Breast epithelium (tissue), 4 donors: ENCODE measurements at regions not wholly inside any gene's neighbourhood (a gene's known extent, or its start where the extent isn't known, plus 50 kb on each side); places are given as distances from the start of the nearest gene placed in this dataset.

Experiments used
- DNase-seq, 2 donors: peaks; one replicate each; pipeline ENCODE4 v3.0.0-alpha.2; 2019; ENCODE audit warnings: low spot score in 2 of 2
- H3K27ac ChIP-seq, 2 donors: fragments of 200-600 bp; sonication (generic) in 1 of 2; one replicate each; pipeline ENCODE4 v1.5.1; 2016 to 2019; ENCODE audit warnings: mild to moderate bottlenecking in 1 of 2
- H3K27me3 ChIP-seq, 2 donors: fragments of 200-600 bp; sonication (generic) in 1 of 2; one replicate each; pipeline versions ENCODE4 v1.5.1 to v1.6.0; 2017 to 2019; ENCODE audit warnings: control low read depth in 1 of 2, mild to moderate bottlenecking in 1 of 2
- H3K36me3 ChIP-seq: fragments of 200-600 bp; one replicate; pipeline ENCODE4 v1.5.1; 2019
- H3K4me1 ChIP-seq, 2 donors: fragments of 200-600 bp; sonication (generic); one replicate each; pipeline ENCODE4 v1.5.1; 2016 to 2019; ENCODE audit warnings: control low read depth in 1 of 2
- H3K4me3 ChIP-seq, 3 donors: fragments of 200-600 bp; sonication (generic); 1 replicate in 2 of 3; 2 replicates in 1 of 3; pipeline ENCODE4 v1.5.1; 2016 to 2019; ENCODE audit warnings: mild to moderate bottlenecking in 3 of 3, moderate library complexity in 2 of 3
- H3K9me3 ChIP-seq, 2 donors: fragments of 200-600 bp; sonication (generic) in 1 of 2; one replicate each; pipeline ENCODE4 v1.5.1; 2016 to 2019; ENCODE audit warnings: control low read depth in 1 of 2
- POLR2A ChIP-seq: fragments of 450-650 bp; IDR thresholded peaks from one replicate; pipeline ENCODE4 v1.6.1; 2016; ENCODE audit warnings: antibody characterized with exemption, mild to moderate bottlenecking, moderate library complexity
- POLR2AphosphoS5 ChIP-seq, 3 donors: sonication (generic); formaldehyde crosslinking; IDR thresholded peaks; one replicate each; pipeline ENCODE4 v1.6.1; 2017; ENCODE audit warnings: antibody characterized with exemption in 3 of 3
- intact Hi-C: fragments of 100-400 bp; cut with DNase I; formaldehyde crosslinking; loops from one replicate; pipeline ENCODE4 v1.15.1; 2023; ENCODE audit warnings: low total_unique reads
- TF ChIP-seq, protein P1 (sequence below), 3 donors: fragments of 450-650 bp; IDR thresholded peaks; one replicate each; pipeline ENCODE4 v1.5.1; 2016 to 2017; ENCODE audit warnings: antibody characterized with exemption in 3 of 3, mild to moderate bottlenecking in 3 of 3, moderate library complexity in 3 of 3

DNA sequence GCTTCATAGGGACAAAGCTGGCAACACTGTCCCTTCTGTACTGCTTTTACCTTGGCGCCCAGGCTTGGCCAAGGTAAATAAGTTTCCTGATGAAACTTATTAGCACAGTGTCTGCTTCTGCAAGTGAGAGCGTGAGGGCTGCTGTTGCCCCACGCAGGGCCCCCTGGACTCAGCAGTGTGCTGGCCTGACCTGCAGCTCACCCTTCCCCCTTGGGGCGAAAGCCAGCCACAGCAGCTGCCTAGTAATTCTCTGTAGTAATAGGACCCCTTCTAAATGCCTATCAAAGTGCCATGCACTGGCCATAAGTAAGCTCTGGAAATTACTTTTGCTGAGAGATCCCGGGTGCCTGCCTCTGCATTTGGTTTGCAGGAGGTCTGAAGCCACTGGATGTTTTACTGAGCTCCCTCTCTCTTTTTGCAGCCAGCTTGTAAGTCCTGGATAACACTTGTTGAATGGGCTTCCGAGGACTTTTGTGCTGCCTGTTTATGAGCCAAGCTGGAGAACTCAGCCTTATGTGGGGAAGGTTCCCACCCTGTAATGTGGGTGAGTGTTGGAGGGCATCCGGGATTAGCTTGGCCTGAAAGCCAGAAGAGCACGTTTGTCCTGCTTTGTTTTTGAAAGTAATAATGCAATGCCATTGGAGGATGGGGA is 293.9 kb downstream of the C7orf25 start:
- intact Hi-C loops: no loop called here
- no peaks in the 10 kb centered on the region for H3K4me1 ChIP-seq
- DNase-seq: no peak
- TF ChIP-seq, protein P1, sequence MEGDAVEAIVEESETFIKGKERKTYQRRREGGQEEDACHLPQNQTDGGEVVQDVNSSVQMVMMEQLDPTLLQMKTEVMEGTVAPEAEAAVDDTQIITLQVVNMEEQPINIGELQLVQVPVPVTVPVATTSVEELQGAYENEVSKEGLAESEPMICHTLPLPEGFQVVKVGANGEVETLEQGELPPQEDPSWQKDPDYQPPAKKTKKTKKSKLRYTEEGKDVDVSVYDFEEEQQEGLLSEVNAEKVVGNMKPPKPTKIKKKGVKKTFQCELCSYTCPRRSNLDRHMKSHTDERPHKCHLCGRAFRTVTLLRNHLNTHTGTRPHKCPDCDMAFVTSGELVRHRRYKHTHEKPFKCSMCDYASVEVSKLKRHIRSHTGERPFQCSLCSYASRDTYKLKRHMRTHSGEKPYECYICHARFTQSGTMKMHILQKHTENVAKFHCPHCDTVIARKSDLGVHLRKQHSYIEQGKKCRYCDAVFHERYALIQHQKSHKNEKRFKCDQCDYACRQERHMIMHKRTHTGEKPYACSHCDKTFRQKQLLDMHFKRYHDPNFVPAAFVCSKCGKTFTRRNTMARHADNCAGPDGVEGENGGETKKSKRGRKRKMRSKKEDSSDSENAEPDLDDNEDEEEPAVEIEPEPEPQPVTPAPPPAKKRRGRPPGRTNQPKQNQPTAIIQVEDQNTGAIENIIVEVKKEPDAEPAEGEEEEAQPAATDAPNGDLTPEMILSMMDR (IDR thresholded peaks at IDR 0.05): no peak
- TF ChIP-seq POLR2AphosphoS5 (IDR thresholded peaks at IDR 0.05): no peak
- no peaks in the 10 kb centered on the region for H3K9me3 ChIP-seq
- H3K4me3 ChIP-seq: no peak overlapping the region
- no peaks in the 10 kb centered on the region for H3K36me3 ChIP-seq
- no peak overlapping the region for H3K27ac ChIP-seq
- H3K27me3 ChIP-seq: no peaks in the 10 kb centered on the region

DNA sequence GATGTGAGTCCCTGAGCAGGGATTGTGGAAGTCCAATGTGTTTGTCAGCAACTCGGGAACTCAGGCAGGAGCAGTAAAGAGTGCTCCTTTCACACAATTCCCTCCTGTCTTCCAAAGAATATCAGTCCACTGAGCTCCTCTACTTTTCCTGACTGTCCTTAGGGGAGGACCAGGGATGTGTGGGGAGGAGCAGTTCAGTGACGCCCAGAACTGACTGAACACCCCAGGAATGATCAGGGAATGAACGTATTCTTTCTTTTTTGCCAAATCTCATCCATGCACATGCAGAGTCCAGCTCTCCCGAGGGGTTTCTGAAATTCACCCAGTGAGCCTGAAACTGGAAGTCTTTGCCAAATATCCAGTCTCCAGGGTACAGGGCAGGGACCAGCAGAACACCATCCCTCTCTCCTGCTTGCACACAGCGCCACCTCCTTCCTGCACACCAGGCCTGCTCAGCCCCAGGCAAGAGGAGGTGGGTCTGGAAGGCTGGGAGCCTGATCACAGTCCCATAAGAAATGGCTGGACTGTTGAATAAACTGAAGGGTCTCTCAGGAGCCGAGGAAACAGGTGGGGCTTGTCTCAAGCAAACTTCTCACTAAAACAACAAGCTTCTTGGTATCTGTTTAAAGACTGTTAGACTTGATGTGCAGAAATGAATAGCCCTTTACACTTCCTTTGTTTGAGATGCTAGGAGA is 294.7 kb downstream of the C7orf25 start:
- Histone ChIP-seq H3K27ac (peak overlapping the region in 1 of 2 donors; percentile 7), H3K27me3 (no peaks in the 10 kb centered on the region), H3K4me3 (no peak overlapping the region), H3K36me3 (no peaks in the 10 kb centered on the region), H3K4me1 (no peaks in the 10 kb centered on the region), H3K9me3 (no peaks in the 10 kb centered on the region)
- intact Hi-C loops: no loop called here
- TF ChIP-seq, protein P1 (IDR thresholded peaks at IDR 0.05): no peak
- TF ChIP-seq POLR2AphosphoS5 (IDR thresholded peaks at IDR 0.05): no peak
- TF ChIP-seq POLR2A: no peak
- DNase-seq: no peak

DNA sequence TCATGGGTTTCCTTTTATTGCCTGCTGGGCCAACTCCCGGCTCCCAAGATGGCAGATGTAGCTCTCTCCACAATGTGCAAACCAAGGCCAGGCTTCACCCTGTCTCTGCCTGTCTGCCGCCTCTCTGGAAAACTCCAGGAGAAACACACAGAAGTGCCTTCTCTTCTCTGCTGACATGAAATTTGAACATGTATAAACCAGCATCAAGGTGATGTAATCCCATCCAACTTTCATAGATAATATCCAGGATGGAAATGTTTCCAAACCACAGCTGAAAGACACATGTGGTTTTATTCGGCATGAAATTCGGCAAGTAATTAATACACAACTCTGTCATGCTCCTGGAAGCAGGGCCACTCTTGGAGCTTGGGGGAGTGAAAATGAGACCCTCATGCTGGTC is 297.2 kb downstream of the C7orf25 start:
- H3K4me3 ChIP-seq: no peak overlapping the region
- no peaks in the 10 kb centered on the region for H3K36me3 ChIP-seq
- H3K27ac ChIP-seq: no peak overlapping the region
- H3K9me3 ChIP-seq: no peaks in the 10 kb centered on the region
- H3K27me3 ChIP-seq: no peaks in the 10 kb centered on the region
- intact Hi-C loops: no loop called here
- TF ChIP-seq POLR2A (no peak), POLR2AphosphoS5 (IDR thresholded peaks at IDR 0.05) (no peak)
- TF ChIP-seq, protein P1 (IDR thresholded peaks at IDR 0.05): no peak
- H3K4me1 ChIP-seq: no peaks in the 10 kb centered on the region
- DNase-seq: no peak

DNA sequence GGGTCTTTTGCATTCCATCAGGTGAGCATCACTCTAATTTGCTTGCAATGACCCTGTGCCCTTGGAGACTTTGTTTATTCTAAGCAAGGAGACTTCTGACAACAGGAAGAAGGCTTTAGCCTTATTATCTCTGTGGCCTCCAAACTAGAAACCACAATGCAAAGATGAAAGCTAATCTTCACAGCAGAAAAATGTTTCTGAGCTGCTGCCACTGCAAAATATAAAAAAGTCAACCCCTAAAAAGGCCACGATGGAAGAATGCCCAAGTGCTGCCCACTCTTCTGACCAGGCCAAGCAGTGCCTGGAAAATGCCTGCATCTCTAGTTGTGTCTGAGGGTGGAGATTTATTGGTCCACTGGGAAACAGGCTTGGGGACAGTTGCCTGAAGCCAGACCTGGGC is 299.9 kb downstream of the C7orf25 start:
- no peak for DNase-seq
- H3K9me3 ChIP-seq: no peaks in the 10 kb centered on the region
- H3K4me3 ChIP-seq: no peak overlapping the region
- H3K4me1 ChIP-seq: no peaks in the 10 kb centered on the region
- no peaks in the 10 kb centered on the region for H3K27me3 ChIP-seq
- TF ChIP-seq, protein P1 (IDR thresholded peaks at IDR 0.05): no peak
- TF ChIP-seq POLR2A (no peak), POLR2AphosphoS5 (IDR thresholded peaks at IDR 0.05) (no peak)
- no peaks in the 10 kb centered on the region for H3K36me3 ChIP-seq
- peak overlapping the region in 1 of 2 donors; percentile 52 for H3K27ac ChIP-seq
- intact Hi-C loops: no loop called here

DNA sequence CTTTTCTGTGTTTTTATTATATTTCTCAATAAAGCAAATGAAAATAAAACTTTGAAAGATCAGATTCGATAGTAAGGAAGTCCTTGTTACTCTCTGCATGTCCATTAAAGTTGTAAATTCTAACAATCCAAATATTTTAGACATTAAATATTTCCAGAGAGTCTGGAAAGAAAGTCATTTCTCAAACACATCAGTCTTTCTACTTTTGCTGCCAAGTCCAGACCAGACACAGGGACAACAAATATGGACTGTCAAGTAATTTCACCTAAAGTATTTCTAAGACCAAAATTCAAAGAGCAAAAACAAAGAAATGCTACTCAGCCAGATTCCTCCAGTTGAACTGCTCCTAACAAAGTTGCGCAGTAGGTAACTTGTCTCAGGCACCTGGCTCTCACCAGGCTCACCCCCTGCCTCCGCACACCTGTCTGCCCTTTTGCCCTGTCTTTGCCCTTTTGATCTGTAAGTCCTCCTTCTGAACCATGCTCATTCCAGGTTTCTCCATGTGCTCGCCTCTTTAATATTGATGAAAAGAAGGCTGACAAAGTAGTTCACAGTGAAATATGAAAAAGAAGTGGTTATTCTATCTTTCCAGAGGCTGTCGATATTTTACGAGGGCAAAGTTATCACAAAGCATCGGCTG is 300.5 kb downstream of the C7orf25 start:
- no peaks in the 10 kb centered on the region for H3K9me3 ChIP-seq
- peak overlapping the region in 1 of 2 donors; percentile 52 for H3K27ac ChIP-seq
- no peaks in the 10 kb centered on the region for H3K27me3 ChIP-seq
- DNase-seq: no peak
- no peaks in the 10 kb centered on the region for H3K4me1 ChIP-seq
- H3K36me3 ChIP-seq: no peaks in the 10 kb centered on the region
- intact Hi-C loops: no loop called here
- TF ChIP-seq, protein P1 (IDR thresholded peaks at IDR 0.05): no peak
- TF ChIP-seq POLR2A: no peak
- no peak for TF ChIP-seq POLR2AphosphoS5 (IDR thresholded peaks at IDR 0.05)
- H3K4me3 ChIP-seq: no peak overlapping the region
